Frontal cortex (tissue), 1 donor: ENCODE measurements at regions not wholly inside any gene's neighbourhood (a gene's known extent, or its start where the extent isn't known, plus 50 kb on each side); places are given as distances from the start of the nearest gene placed in this dataset. TPM values are rescaled to one million over a fixed set of nuclear protein-coding genes. Genes with fewer than 3 reads are reported as not detected.

Experiments used
- small RNA-seq: library from RNA; depleted of rRNA; stranded (forward); fragments of <200 nt; gene quantifications from one replicate; pipeline ENCODE3, GENCODE V24; 2014

Small RNA genes lying in the stretch of these regions (small RNA-seq; reads per million reads assigned to genes)
- not detected for gene KSR1P1
